ENCODE measurements at regions not wholly inside any gene's neighbourhood (a gene's known extent, or its start where the extent isn't known, plus 50 kb on each side); places are given as distances from the start of the nearest gene placed in this dataset.

GRCh38 chr4:57504139-57504538, 394.0 kb upstream of the IGFBP7 start:
- no peak for FAIRE-seq
- DNase-seq (ENCODE audit: insufficient read length, low spot score), result no peak
- TF ChIP-seq, protein P1, sequence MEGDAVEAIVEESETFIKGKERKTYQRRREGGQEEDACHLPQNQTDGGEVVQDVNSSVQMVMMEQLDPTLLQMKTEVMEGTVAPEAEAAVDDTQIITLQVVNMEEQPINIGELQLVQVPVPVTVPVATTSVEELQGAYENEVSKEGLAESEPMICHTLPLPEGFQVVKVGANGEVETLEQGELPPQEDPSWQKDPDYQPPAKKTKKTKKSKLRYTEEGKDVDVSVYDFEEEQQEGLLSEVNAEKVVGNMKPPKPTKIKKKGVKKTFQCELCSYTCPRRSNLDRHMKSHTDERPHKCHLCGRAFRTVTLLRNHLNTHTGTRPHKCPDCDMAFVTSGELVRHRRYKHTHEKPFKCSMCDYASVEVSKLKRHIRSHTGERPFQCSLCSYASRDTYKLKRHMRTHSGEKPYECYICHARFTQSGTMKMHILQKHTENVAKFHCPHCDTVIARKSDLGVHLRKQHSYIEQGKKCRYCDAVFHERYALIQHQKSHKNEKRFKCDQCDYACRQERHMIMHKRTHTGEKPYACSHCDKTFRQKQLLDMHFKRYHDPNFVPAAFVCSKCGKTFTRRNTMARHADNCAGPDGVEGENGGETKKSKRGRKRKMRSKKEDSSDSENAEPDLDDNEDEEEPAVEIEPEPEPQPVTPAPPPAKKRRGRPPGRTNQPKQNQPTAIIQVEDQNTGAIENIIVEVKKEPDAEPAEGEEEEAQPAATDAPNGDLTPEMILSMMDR (IDR thresholded peaks at IDR 0.05; ENCODE audit: insufficient read depth, missing control alignments), result no peak

GRCh38 chr4:57501720-57502119, 391.5 kb upstream of the IGFBP7 start:
- TF ChIP-seq, protein P1 (IDR thresholded peaks at IDR 0.05; ENCODE audit: insufficient read depth, missing control alignments), result no peak
- no peak for FAIRE-seq
- no peak for DNase-seq (ENCODE audit: insufficient read length, low spot score)

- FAIRE-seq, result no peak
- no peak for DNase-seq (ENCODE audit: insufficient read length, low spot score)
- TF ChIP-seq, protein P1 (IDR thresholded peaks at IDR 0.05; ENCODE audit: insufficient read depth, missing control alignments), result no peak
Observed at GRCh38 chr4:57499786-57500185, 389.6 kb upstream of the IGFBP7 start.

- TF ChIP-seq, protein P1 (IDR thresholded peaks at IDR 0.05; ENCODE audit: insufficient read depth, missing control alignments), result no peak
- no peak for FAIRE-seq
Observed at GRCh38 chr4:57498251-57498650, 388.1 kb upstream of the IGFBP7 start.

GRCh38 chr4:57496697-57497471, 386.7 kb upstream of the IGFBP7 start:
- TF ChIP-seq, protein P1 (IDR thresholded peaks at IDR 0.05; ENCODE audit: insufficient read depth, missing control alignments), result no peak
- FAIRE-seq, result no peak

More at GRCh38 chr4:57498251-57498650, 388.1 kb upstream of the IGFBP7 start:
- DNase-seq (ENCODE audit: insufficient read length, low spot score), result no peak

GRCh38 chr4:57494821-57495220, 384.6 kb upstream of the IGFBP7 start:
- DNase-seq (ENCODE audit: insufficient read length, low spot score), result no peak
- TF ChIP-seq, protein P1 (IDR thresholded peaks at IDR 0.05; ENCODE audit: insufficient read depth, missing control alignments), result no peak
- FAIRE-seq, result no peak

More at GRCh38 chr4:57496697-57497471, 386.7 kb upstream of the IGFBP7 start:
- no peak for DNase-seq (ENCODE audit: insufficient read length, low spot score)

DNA sequence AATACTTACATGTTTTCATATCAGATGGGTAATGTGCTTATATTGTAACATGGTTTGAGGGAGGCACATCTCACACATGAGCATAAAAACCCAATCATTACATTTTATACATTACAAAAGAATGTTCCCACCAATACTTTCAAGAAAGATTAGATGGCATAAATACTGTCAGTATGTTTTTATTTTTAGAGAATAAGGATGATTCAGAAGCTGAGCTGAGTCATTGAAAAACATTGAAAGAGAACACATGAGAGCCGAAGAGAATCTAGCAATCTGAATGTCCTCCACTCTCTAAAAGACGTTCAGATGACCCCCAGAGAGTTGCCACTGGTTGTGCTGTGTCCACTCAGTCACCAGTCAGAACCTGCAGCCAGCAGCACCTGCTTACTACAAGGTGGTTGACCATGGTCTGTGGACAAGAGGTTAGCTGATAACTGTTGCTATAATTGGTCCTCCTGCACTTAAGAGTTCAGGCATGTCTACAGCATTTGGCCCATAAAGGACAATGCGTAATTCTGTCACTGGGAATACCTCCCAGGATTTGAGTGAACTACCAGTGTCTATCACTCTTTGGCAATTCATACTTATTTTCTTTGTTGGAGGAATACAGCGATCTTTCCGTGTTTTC, 382.2 kb upstream of the IGFBP7 start:
- no peak for DNase-seq (ENCODE audit: insufficient read length, low spot score)
- no peak for FAIRE-seq
- TF ChIP-seq, protein P1 (IDR thresholded peaks at IDR 0.05; ENCODE audit: insufficient read depth, missing control alignments), result no peak

Data from D721Med (cell line).